Mammary epithelial cell (primary cell): ENCODE measurements at regions not wholly inside any gene's neighbourhood (a gene's known extent, or its start where the extent isn't known, plus 50 kb on each side); places are given as distances from the start of the nearest gene placed in this dataset.

ENCODE experiments used
- EZH2 ChIP-seq: IDR thresholded peaks from 2 replicates; pipeline ENCODE4 v1.6.1; 2012; ENCODE audit warnings: low read length, inconsistent platforms, borderline replicate concordance
- TF ChIP-seq, protein P1 (sequence below), 2 donors: IDR thresholded peaks in 1 of 2; conservative IDR thresholded peaks in 1 of 2; 2 replicates each; pipeline ENCODE4 v1.5.1; 2011 to 2012; ENCODE audit warnings: inconsistent platforms in 2 of 2, low read length in 2 of 2, mild to moderate bottlenecking in 2 of 2, control low read depth in 1 of 2, low read depth in 1 of 2; ENCODE audit not compliant: insufficient read depth in 1 of 2; ENCODE audit errors: extremely low read depth in 1 of 2

DNA sequence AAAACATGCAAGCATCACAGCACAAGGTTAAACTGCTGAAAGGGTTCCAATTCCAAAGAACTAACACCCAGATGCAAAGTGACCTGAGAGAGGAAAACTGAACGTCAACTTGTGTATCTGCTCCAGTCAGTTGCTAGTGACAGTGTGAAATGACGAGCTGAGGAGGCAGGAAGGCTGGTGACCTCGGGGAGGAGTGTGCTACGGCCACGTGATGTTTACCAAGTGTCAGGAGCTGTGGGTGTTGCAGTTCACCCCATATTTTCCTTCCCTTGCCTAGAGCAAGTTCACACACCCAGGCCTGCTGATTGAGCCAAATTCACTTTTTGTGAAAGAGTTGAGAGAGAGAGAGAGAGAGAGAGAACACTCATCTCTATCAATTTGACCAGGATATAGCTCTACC is 231.6 kb upstream of the ANKH start:
- TF ChIP-seq, protein P1, sequence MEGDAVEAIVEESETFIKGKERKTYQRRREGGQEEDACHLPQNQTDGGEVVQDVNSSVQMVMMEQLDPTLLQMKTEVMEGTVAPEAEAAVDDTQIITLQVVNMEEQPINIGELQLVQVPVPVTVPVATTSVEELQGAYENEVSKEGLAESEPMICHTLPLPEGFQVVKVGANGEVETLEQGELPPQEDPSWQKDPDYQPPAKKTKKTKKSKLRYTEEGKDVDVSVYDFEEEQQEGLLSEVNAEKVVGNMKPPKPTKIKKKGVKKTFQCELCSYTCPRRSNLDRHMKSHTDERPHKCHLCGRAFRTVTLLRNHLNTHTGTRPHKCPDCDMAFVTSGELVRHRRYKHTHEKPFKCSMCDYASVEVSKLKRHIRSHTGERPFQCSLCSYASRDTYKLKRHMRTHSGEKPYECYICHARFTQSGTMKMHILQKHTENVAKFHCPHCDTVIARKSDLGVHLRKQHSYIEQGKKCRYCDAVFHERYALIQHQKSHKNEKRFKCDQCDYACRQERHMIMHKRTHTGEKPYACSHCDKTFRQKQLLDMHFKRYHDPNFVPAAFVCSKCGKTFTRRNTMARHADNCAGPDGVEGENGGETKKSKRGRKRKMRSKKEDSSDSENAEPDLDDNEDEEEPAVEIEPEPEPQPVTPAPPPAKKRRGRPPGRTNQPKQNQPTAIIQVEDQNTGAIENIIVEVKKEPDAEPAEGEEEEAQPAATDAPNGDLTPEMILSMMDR (conservative IDR thresholded peaks at IDR 0.05 in 1 of 2, IDR thresholded peaks at IDR 0.05 in 1 of 2; ENCODE audit: extremely low read depth in 1 of 2, insufficient read depth in 1 of 2, low read depth in 1 of 2, low read length in 2 of 2), result no peak
- no peak for TF ChIP-seq EZH2
